K562 (cell line): ENCODE measurements at regions not wholly inside any gene's neighbourhood (a gene's known extent, or its start where the extent isn't known, plus 50 kb on each side); places are given as distances from the start of the nearest gene placed in this dataset.

Source experiments
- PREB ChIP-seq: sonication (generic); formaldehyde crosslinking; IDR thresholded peaks from 2 replicates; pipeline ENCODE4 v1.8.1; 2023; ENCODE audit warnings: mild to moderate bottlenecking, missing genetic modification reagents
- RB1 ChIP-seq: fragments of 450-650 bp; IDR thresholded peaks from 2 replicates; pipeline ENCODE4 v1.6.1; 2017; ENCODE audit warnings: low read depth, mild to moderate bottlenecking
- SPI1 ChIP-seq: IDR thresholded peaks from 2 replicates; pipeline ENCODE4 v1.6.1; 2011; ENCODE audit warnings: low read depth, low read length, control low read depth, borderline replicate concordance
- TF ChIP-seq, protein P1 (sequence below), 3 experiments: IDR thresholded peaks in 2 of 3; conservative IDR thresholded peaks in 1 of 3; 2 replicates each; pipeline ENCODE4 v1.5.1; 2011 to 2012; ENCODE audit warnings: low read length in 3 of 3, mild to moderate bottlenecking in 3 of 3, control low read depth in 2 of 3, improper control_type of control experiment in 1 of 3, inconsistent platforms in 1 of 3, low read depth in 1 of 3, mixed read lengths in 1 of 3, moderate library complexity in 1 of 3; ENCODE audit not compliant: insufficient read depth in 2 of 3

GRCh38 chr16:54347961-54348360 is 61.4 kb upstream of the IRX3 start:
- TF ChIP-seq SPI1 (no peak), PREB (CRISPR knock-in tag) (no peak), RB1 (no peak)
- TF ChIP-seq, protein P1, sequence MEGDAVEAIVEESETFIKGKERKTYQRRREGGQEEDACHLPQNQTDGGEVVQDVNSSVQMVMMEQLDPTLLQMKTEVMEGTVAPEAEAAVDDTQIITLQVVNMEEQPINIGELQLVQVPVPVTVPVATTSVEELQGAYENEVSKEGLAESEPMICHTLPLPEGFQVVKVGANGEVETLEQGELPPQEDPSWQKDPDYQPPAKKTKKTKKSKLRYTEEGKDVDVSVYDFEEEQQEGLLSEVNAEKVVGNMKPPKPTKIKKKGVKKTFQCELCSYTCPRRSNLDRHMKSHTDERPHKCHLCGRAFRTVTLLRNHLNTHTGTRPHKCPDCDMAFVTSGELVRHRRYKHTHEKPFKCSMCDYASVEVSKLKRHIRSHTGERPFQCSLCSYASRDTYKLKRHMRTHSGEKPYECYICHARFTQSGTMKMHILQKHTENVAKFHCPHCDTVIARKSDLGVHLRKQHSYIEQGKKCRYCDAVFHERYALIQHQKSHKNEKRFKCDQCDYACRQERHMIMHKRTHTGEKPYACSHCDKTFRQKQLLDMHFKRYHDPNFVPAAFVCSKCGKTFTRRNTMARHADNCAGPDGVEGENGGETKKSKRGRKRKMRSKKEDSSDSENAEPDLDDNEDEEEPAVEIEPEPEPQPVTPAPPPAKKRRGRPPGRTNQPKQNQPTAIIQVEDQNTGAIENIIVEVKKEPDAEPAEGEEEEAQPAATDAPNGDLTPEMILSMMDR (IDR thresholded peaks at IDR 0.05 in 2 of 3, conservative IDR thresholded peaks at IDR 0.05 in 1 of 3; ENCODE audit: insufficient read depth in 2 of 3, low read depth in 1 of 3, low read length in 3 of 3) = no peak
